ENCODE measurements at regions not wholly inside any gene's neighbourhood (a gene's known extent, or its start where the extent isn't known, plus 50 kb on each side); places are given as distances from the start of the nearest gene placed in this dataset.

DNA sequence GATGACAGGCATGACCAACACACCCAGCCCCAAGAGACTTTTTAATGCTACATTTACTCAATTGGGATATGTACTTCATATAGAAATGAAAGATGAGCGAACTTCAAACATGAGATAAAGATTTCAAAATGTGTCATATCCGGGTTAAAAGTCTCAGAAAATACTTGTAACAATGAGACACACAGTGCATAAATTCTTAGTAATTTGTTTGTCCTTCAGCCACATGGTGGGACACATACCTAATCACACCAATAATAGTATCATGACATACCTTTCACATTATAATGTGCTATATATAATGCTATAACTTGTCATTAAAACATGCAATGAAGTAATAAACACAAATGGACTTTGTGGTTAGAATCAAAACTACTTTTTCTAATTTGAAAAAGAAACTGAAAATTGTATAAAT lies 204.7 kb upstream of the RFX3 start:
- ChIA-PET CTCF (ENCODE audit: low intra/inter-chr PET ratio, low total read pairs) (no interaction called here), POLR2A (no interaction called here)
- in situ Hi-C loops (cut with HindIII; ENCODE audit: extremely low pct_ligation_motif_present, low pct_unique_long_range_greater_than_20kb) = loop anchor here (5.0 to 10.0 kb wide), 2 partner anchors 387 to 604 kb away; no protein-coding TSS in a partner anchor
- intact Hi-C loops (cut with micrococcal nuclease; ENCODE audit: unreplicated experiment) = loop anchor here (10.0 kb wide), 1 partner anchor 274 kb away; no protein-coding TSS in a partner anchor
- WGBS (ENCODE audit: low lambda C conversion rate) = 0% methylated on average over 2 of the region's 2 CpGs
- FAIRE-seq (no peak), DNase-seq (ENCODE audit: low spot score) (no peak), ATAC-seq (no peak)
- H3K9me3 ChIP-seq (ENCODE audit: low read length) = no peaks in the 10 kb centered on the region
- no peak overlapping the region for H2AFZ ChIP-seq (ENCODE audit: low read length)
- H3K4me1 ChIP-seq (ENCODE audit: insufficient read depth, low read length) = no peaks in the 10 kb centered on the region
- no peaks in the 10 kb centered on the region for H3K79me2 ChIP-seq (ENCODE audit: insufficient read depth, low read length)
- no peaks in the 10 kb centered on the region for H3K27me3 ChIP-seq (ENCODE audit: control insufficient read depth in 1 of 2, insufficient read depth in 2 of 2, low read length in 2 of 2)
- no peak overlapping the region for H3K4me3 ChIP-seq (replicated peaks in 1 of 3; ENCODE audit: insufficient read depth in 1 of 3, low read depth in 2 of 3, low read length in 3 of 3)
- H3K36me3 ChIP-seq (replicated peaks in 1 of 2; ENCODE audit: control insufficient read depth in 1 of 2, insufficient read depth in 2 of 2, low read length in 2 of 2) = no peaks in the 10 kb centered on the region
- H4K20me1 ChIP-seq (ENCODE audit: insufficient read depth, low read length) = no peaks in the 10 kb centered on the region
- no peak overlapping the region for H3K9ac ChIP-seq (ENCODE audit: insufficient read depth, low read depth, low read length)
- BruUV-seq (replicated peaks) = no TSS peak
- no peak for TF ChIP-seq SRSF1 (optimal IDR thresholded peaks at IDR 0.05; ENCODE audit: low read depth, low read length)
- TF ChIP-seq ZNF549 (CRISPR knock-in tag; IDR thresholded peaks at IDR 0.05) = no peak
- no peak for TF ChIP-seq ETV6 (CRISPR knock-in tag; conservative IDR thresholded peaks at IDR 0.05)
- no peak for TF ChIP-seq ERF (CRISPR knock-in tag; IDR thresholded peaks at IDR 0.05)
- TF ChIP-seq, protein P1, sequence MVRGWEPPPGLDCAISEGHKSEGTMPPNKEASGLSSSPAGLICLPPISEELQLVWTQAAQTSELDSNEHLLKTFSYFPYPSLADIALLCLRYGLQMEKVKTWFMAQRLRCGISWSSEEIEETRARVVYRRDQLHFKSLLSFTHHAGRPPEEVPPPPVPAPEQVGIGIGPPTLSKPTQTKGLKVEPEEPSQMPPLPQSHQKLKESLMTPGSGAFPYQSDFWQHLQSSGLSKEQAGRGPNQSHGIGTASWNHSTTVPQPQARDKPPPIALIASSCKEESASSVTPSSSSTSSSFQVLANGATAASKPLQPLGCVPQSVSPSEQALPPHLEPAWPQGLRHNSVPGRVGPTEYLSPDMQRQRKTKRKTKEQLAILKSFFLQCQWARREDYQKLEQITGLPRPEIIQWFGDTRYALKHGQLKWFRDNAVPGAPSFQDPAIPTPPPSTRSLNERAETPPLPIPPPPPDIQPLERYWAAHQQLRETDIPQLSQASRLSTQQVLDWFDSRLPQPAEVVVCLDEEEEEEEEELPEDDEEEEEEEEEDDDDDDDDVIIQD (CRISPR knock-in tag; IDR thresholded peaks at IDR 0.05; ENCODE audit: low read depth) = no peak
- no peak for TF ChIP-seq TAF15 (IDR thresholded peaks at IDR 0.05; ENCODE audit: low read depth, low read length, poor library complexity, severe bottlenecking)
- H3K4me2 ChIP-seq (ENCODE audit: low read depth, low read length) = no peak overlapping the region
- H3K27ac ChIP-seq (ENCODE audit: extremely low read length, insufficient read depth, low read length) = no peak overlapping the region

DNA sequence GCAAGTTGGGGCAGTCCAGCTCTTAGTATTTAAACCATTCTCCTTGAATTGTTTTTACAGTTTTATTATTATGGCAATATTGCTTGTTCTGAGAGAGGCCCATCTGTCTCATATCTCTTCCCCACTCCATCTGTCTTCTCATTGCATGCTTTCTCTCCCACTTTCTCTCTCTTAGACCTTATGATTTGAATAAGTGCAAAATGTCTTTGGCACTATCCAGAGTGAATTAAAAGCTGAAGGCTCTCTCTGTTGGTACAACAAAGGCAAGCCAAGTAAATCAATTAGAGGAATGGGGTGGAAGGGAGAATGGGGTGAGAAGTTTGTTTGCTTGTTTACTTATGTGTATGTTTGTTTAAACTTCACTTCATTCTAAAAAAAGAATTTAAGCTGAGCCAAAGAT lies 195.3 kb upstream of the RFX3 start:
- FAIRE-seq (no peak), ATAC-seq (no peak), DNase-seq (ENCODE audit: low spot score) (no peak)
- intact Hi-C loops (cut with micrococcal nuclease; ENCODE audit: unreplicated experiment) = no loop called here
- POLR2A ChIA-PET = no interaction called here
- CTCF ChIA-PET (ENCODE audit: low intra/inter-chr PET ratio, low total read pairs) = no interaction called here
- BruUV-seq (replicated peaks) = no TSS peak
- TF ChIP-seq, protein P2, sequence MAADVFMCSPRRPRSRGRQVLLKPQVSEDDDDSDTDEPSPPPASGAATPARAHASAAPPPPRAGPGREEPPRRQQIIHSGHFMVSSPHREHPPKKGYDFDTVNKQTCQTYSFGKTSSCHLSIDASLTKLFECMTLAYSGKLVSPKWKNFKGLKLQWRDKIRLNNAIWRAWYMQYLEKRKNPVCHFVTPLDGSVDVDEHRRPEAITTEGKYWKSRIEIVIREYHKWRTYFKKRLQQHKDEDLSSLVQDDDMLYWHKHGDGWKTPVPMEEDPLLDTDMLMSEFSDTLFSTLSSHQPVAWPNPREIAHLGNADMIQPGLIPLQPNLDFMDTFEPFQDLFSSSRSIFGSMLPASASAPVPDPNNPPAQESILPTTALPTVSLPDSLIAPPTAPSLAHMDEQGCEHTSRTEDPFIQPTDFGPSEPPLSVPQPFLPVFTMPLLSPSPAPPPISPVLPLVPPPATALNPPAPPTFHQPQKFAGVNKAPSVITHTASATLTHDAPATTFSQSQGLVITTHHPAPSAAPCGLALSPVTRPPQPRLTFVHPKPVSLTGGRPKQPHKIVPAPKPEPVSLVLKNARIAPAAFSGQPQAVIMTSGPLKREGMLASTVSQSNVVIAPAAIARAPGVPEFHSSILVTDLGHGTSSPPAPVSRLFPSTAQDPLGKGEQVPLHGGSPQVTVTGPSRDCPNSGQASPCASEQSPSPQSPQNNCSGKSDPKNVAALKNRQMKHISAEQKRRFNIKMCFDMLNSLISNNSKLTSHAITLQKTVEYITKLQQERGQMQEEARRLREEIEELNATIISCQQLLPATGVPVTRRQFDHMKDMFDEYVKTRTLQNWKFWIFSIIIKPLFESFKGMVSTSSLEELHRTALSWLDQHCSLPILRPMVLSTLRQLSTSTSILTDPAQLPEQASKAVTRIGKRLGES (CRISPR knock-in tag; IDR thresholded peaks at IDR 0.05; ENCODE audit: borderline replicate concordance) = no peak
- TF ChIP-seq U2AF1 (optimal IDR thresholded peaks at IDR 0.05; ENCODE audit: low read depth, low read length) = no peak
- TF ChIP-seq AHR (CRISPR knock-in tag; IDR thresholded peaks at IDR 0.05) = no peak
- TF ChIP-seq, protein P3, sequence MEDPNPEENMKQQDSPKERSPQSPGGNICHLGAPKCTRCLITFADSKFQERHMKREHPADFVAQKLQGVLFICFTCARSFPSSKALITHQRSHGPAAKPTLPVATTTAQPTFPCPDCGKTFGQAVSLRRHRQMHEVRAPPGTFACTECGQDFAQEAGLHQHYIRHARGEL (CRISPR knock-in tag; IDR thresholded peaks at IDR 0.05) = no peak
- TF ChIP-seq IRF2 (CRISPR knock-in tag; IDR thresholded peaks at IDR 0.05) = no peak
- no peak for TF ChIP-seq MTF2 (CRISPR knock-in tag; IDR thresholded peaks at IDR 0.05; ENCODE audit: borderline replicate concordance)
- H2AFZ ChIP-seq (ENCODE audit: low read length) = no peak overlapping the region
- no peaks in the 10 kb centered on the region for H3K27me3 ChIP-seq (ENCODE audit: control insufficient read depth in 1 of 2, insufficient read depth in 2 of 2, low read length in 2 of 2)
- no peak overlapping the region for H3K4me3 ChIP-seq (replicated peaks in 1 of 3; ENCODE audit: insufficient read depth in 1 of 3, low read depth in 2 of 3, low read length in 3 of 3)
- H4K20me1 ChIP-seq (ENCODE audit: insufficient read depth, low read length) = no peaks in the 10 kb centered on the region
- in situ Hi-C loops (cut with HindIII; ENCODE audit: extremely low pct_ligation_motif_present, low pct_unique_long_range_greater_than_20kb) = no loop called here
- H3K79me2 ChIP-seq (ENCODE audit: insufficient read depth, low read length) = no peaks in the 10 kb centered on the region
- no peak overlapping the region for H3K27ac ChIP-seq (ENCODE audit: extremely low read length, insufficient read depth, low read length)
- H3K9ac ChIP-seq (ENCODE audit: insufficient read depth, low read depth, low read length) = no peak overlapping the region
- no peaks in the 10 kb centered on the region for H3K4me1 ChIP-seq (ENCODE audit: insufficient read depth, low read length)
- H3K36me3 ChIP-seq (replicated peaks in 1 of 2; ENCODE audit: control insufficient read depth in 1 of 2, insufficient read depth in 2 of 2, low read length in 2 of 2) = no peaks in the 10 kb centered on the region
- H3K9me3 ChIP-seq (ENCODE audit: low read length) = no peaks in the 10 kb centered on the region
- no peak overlapping the region for H3K4me2 ChIP-seq (ENCODE audit: low read depth, low read length)

Data from HepG2 (cell line).